ENCODE measurements at regions not wholly inside any gene's neighbourhood (a gene's known extent, or its start where the extent isn't known, plus 50 kb on each side); places are given as distances from the start of the nearest gene placed in this dataset.

- Histone ChIP-seq H3K4me3 (ENCODE audit: low read depth, low read length) (no peak overlapping the region), H3K36me3 (ENCODE audit: control insufficient read depth, insufficient read depth, low read length) (no peaks in the 10 kb centered on the region), H3K9me3 (ENCODE audit: control insufficient read depth, insufficient read depth, low read length) (no peaks in the 10 kb centered on the region), H3K9ac (ENCODE audit: low read depth, low read length) (no peak overlapping the region), H3K27ac (ENCODE audit: low read depth, low read length) (no peak overlapping the region), H3K27me3 (ENCODE audit: control insufficient read depth, insufficient read depth, low read length) (no peaks in the 10 kb centered on the region), H3K4me1 (ENCODE audit: control insufficient read depth, insufficient read depth, low read length) (no peaks in the 10 kb centered on the region)
Observed at GRCh38 chr5:128632264-128632663, 94.2 kb upstream of the FBN2 start.

GRCh38 chr5:128633901-128634300, 95.9 kb upstream of the FBN2 start:
- Histone ChIP-seq H3K9ac (ENCODE audit: low read depth, low read length) (no peak overlapping the region), H3K9me3 (ENCODE audit: control insufficient read depth, insufficient read depth, low read length) (no peaks in the 10 kb centered on the region), H3K4me1 (ENCODE audit: control insufficient read depth, insufficient read depth, low read length) (no peaks in the 10 kb centered on the region), H3K27me3 (ENCODE audit: control insufficient read depth, insufficient read depth, low read length) (no peaks in the 10 kb centered on the region), H3K36me3 (ENCODE audit: control insufficient read depth, insufficient read depth, low read length) (no peaks in the 10 kb centered on the region), H3K27ac (ENCODE audit: low read depth, low read length) (no peak overlapping the region), H3K4me3 (ENCODE audit: low read depth, low read length) (no peak overlapping the region)

GRCh38 chr5:128635379-128635778, 97.3 kb upstream of the FBN2 start:
- Histone ChIP-seq H3K27ac (ENCODE audit: low read depth, low read length) (no peak overlapping the region), H3K36me3 (ENCODE audit: control insufficient read depth, insufficient read depth, low read length) (no peaks in the 10 kb centered on the region), H3K9me3 (ENCODE audit: control insufficient read depth, insufficient read depth, low read length) (no peaks in the 10 kb centered on the region), H3K9ac (ENCODE audit: low read depth, low read length) (no peak overlapping the region), H3K4me1 (ENCODE audit: control insufficient read depth, insufficient read depth, low read length) (no peaks in the 10 kb centered on the region), H3K27me3 (ENCODE audit: control insufficient read depth, insufficient read depth, low read length) (no peaks in the 10 kb centered on the region), H3K4me3 (ENCODE audit: low read depth, low read length) (no peak overlapping the region)

- no peaks in the 10 kb centered on the region for H3K27me3 ChIP-seq (ENCODE audit: control insufficient read depth, insufficient read depth, low read length)
- no peak overlapping the region for H3K4me3 ChIP-seq (ENCODE audit: low read depth, low read length)
- no peaks in the 10 kb centered on the region for H3K36me3 ChIP-seq (ENCODE audit: control insufficient read depth, insufficient read depth, low read length)
- H3K9ac ChIP-seq (ENCODE audit: low read depth, low read length), result no peak overlapping the region
- H3K9me3 ChIP-seq (ENCODE audit: control insufficient read depth, insufficient read depth, low read length), result no peaks in the 10 kb centered on the region
- H3K27ac ChIP-seq (ENCODE audit: low read depth, low read length), result no peak overlapping the region
- H3K4me1 ChIP-seq (ENCODE audit: control insufficient read depth, insufficient read depth, low read length), result no peaks in the 10 kb centered on the region
Observed at GRCh38 chr5:128636361-128636760, 98.3 kb upstream of the FBN2 start.

- no peak overlapping the region for H3K27ac ChIP-seq (ENCODE audit: low read depth, low read length)
Observed at GRCh38 chr5:128637031-128637430, 99.0 kb upstream of the FBN2 start.

GRCh38 chr5:128641861-128642260, 103.8 kb upstream of the FBN2 start:
- no peak overlapping the region for H3K27ac ChIP-seq (ENCODE audit: low read depth, low read length)
- no peaks in the 10 kb centered on the region for H3K36me3 ChIP-seq (ENCODE audit: control insufficient read depth, insufficient read depth, low read length)
- H3K4me1 ChIP-seq (ENCODE audit: control insufficient read depth, insufficient read depth, low read length), result no peaks in the 10 kb centered on the region
- no peak overlapping the region for H3K9ac ChIP-seq (ENCODE audit: low read depth, low read length)
- no peak overlapping the region for H3K4me3 ChIP-seq (ENCODE audit: low read depth, low read length)
- H3K27me3 ChIP-seq (ENCODE audit: control insufficient read depth, insufficient read depth, low read length), result no peaks in the 10 kb centered on the region
- no peaks in the 10 kb centered on the region for H3K9me3 ChIP-seq (ENCODE audit: control insufficient read depth, insufficient read depth, low read length)

More at GRCh38 chr5:128637031-128637430, 99.0 kb upstream of the FBN2 start:
- Histone ChIP-seq H3K36me3 (ENCODE audit: control insufficient read depth, insufficient read depth, low read length) (no peaks in the 10 kb centered on the region), H3K9ac (ENCODE audit: low read depth, low read length) (no peak overlapping the region), H3K4me3 (ENCODE audit: low read depth, low read length) (no peak overlapping the region), H3K4me1 (ENCODE audit: control insufficient read depth, insufficient read depth, low read length) (no peaks in the 10 kb centered on the region), H3K27me3 (ENCODE audit: control insufficient read depth, insufficient read depth, low read length) (no peaks in the 10 kb centered on the region), H3K9me3 (ENCODE audit: control insufficient read depth, insufficient read depth, low read length) (no peaks in the 10 kb centered on the region)

- H3K4me3 ChIP-seq (ENCODE audit: low read depth, low read length), result no peak overlapping the region
- H3K27me3 ChIP-seq (ENCODE audit: control insufficient read depth, insufficient read depth, low read length), result no peaks in the 10 kb centered on the region
- no peaks in the 10 kb centered on the region for H3K4me1 ChIP-seq (ENCODE audit: control insufficient read depth, insufficient read depth, low read length)
- H3K36me3 ChIP-seq (ENCODE audit: control insufficient read depth, insufficient read depth, low read length), result no peaks in the 10 kb centered on the region
- H3K27ac ChIP-seq (ENCODE audit: low read depth, low read length), result no peak overlapping the region
- H3K9me3 ChIP-seq (ENCODE audit: control insufficient read depth, insufficient read depth, low read length), result no peaks in the 10 kb centered on the region
- H3K9ac ChIP-seq (ENCODE audit: low read depth, low read length), result no peak overlapping the region
Observed at GRCh38 chr5:128644863-128645262, 106.8 kb upstream of the FBN2 start.

GRCh38 chr5:128645581-128645980, 107.5 kb upstream of the FBN2 start:
- no peak overlapping the region for H3K9ac ChIP-seq (ENCODE audit: low read depth, low read length)
- H3K4me3 ChIP-seq (ENCODE audit: low read depth, low read length), result no peak overlapping the region
- no peaks in the 10 kb centered on the region for H3K4me1 ChIP-seq (ENCODE audit: control insufficient read depth, insufficient read depth, low read length)
- H3K9me3 ChIP-seq (ENCODE audit: control insufficient read depth, insufficient read depth, low read length), result no peaks in the 10 kb centered on the region
- no peaks in the 10 kb centered on the region for H3K36me3 ChIP-seq (ENCODE audit: control insufficient read depth, insufficient read depth, low read length)
- no peak overlapping the region for H3K27ac ChIP-seq (ENCODE audit: low read depth, low read length)
- H3K27me3 ChIP-seq (ENCODE audit: control insufficient read depth, insufficient read depth, low read length), result no peaks in the 10 kb centered on the region

- Histone ChIP-seq H3K4me3 (ENCODE audit: low read depth, low read length) (no peak overlapping the region), H3K36me3 (ENCODE audit: control insufficient read depth, insufficient read depth, low read length) (no peaks in the 10 kb centered on the region), H3K9me3 (ENCODE audit: control insufficient read depth, insufficient read depth, low read length) (no peaks in the 10 kb centered on the region), H3K27me3 (ENCODE audit: control insufficient read depth, insufficient read depth, low read length) (no peaks in the 10 kb centered on the region), H3K9ac (ENCODE audit: low read depth, low read length) (no peak overlapping the region), H3K27ac (ENCODE audit: low read depth, low read length) (no peak overlapping the region), H3K4me1 (ENCODE audit: control insufficient read depth, insufficient read depth, low read length) (no peaks in the 10 kb centered on the region)
Observed at GRCh38 chr5:128646176-128646575, 108.1 kb upstream of the FBN2 start.

GRCh38 chr5:128649192-128649591, 111.1 kb upstream of the FBN2 start:
- Histone ChIP-seq H3K4me1 (ENCODE audit: control insufficient read depth, insufficient read depth, low read length) (no peaks in the 10 kb centered on the region), H3K4me3 (ENCODE audit: low read depth, low read length) (no peak overlapping the region), H3K36me3 (ENCODE audit: control insufficient read depth, insufficient read depth, low read length) (no peaks in the 10 kb centered on the region), H3K27me3 (ENCODE audit: control insufficient read depth, insufficient read depth, low read length) (no peaks in the 10 kb centered on the region), H3K9me3 (ENCODE audit: control insufficient read depth, insufficient read depth, low read length) (no peaks in the 10 kb centered on the region), H3K27ac (ENCODE audit: low read depth, low read length) (no peak overlapping the region), H3K9ac (ENCODE audit: low read depth, low read length) (no peak overlapping the region)

GRCh38 chr5:128662997-128663396, 125.0 kb upstream of the FBN2 start:
- Histone ChIP-seq H3K27me3 (ENCODE audit: control insufficient read depth, insufficient read depth, low read length) (no peaks in the 10 kb centered on the region), H3K36me3 (ENCODE audit: control insufficient read depth, insufficient read depth, low read length) (no peaks in the 10 kb centered on the region), H3K9ac (ENCODE audit: low read depth, low read length) (no peak overlapping the region), H3K9me3 (ENCODE audit: control insufficient read depth, insufficient read depth, low read length) (no peaks in the 10 kb centered on the region), H3K27ac (ENCODE audit: low read depth, low read length) (no peak overlapping the region), H3K4me1 (ENCODE audit: control insufficient read depth, insufficient read depth, low read length) (no peaks in the 10 kb centered on the region), H3K4me3 (ENCODE audit: low read depth, low read length) (no peak overlapping the region)

GRCh38 chr5:128665747-128666355, 127.8 kb upstream of the FBN2 start:
- H3K36me3 ChIP-seq (ENCODE audit: control insufficient read depth, insufficient read depth, low read length), result no peaks in the 10 kb centered on the region
- H3K4me1 ChIP-seq (ENCODE audit: control insufficient read depth, insufficient read depth, low read length), result no peaks in the 10 kb centered on the region
- H3K9ac ChIP-seq (ENCODE audit: low read depth, low read length), result no peak overlapping the region
- H3K4me3 ChIP-seq (ENCODE audit: low read depth, low read length), result no peak overlapping the region
- no peak overlapping the region for H3K27ac ChIP-seq (ENCODE audit: low read depth, low read length)
- no peaks in the 10 kb centered on the region for H3K9me3 ChIP-seq (ENCODE audit: control insufficient read depth, insufficient read depth, low read length)
- H3K27me3 ChIP-seq (ENCODE audit: control insufficient read depth, insufficient read depth, low read length), result no peaks in the 10 kb centered on the region

All from HUES48 (cell line).